ENCODE measurements at regions not wholly inside any gene's neighbourhood (a gene's known extent, or its start where the extent isn't known, plus 50 kb on each side); places are given as distances from the start of the nearest gene placed in this dataset.
"Not testable (repeated sequence)": the region's sequence is repeated elsewhere in the genome, so short reads cannot be mapped to it uniquely, and the experiment has no call there.

DNA sequence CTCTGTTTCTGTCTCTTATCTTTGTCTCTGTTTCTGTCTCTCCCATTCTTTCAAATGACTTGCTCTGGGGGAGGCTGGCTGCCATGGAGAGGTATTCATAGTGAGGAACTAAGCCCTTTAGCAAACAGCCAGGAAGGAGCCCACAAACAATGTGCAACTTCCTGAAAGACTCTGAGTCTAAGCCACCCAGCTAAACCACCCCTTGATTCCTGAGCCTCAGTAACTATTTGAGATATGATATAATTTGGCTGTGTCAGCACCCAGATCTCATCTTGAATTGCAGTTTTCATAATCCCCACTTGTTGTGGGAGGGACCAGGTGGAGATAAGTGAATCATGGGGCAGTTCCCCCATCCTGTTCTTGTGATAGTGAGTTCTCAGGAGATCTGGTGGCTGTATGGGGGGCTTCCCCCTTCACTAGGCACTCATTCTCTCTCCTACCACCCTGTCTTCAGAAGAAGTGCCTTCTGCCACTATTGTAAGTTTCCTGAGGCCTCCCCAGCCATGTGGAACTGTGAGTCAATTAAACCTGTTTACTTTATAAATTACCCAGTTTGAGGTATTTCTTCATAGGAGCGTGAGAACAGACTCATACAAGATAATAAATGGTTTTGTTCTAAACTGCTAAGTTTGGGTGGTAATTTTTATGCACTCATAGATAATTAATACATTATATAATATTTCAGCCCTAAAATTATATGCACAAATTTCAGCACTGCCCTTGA, 121.2 kb upstream of the FOXP2 start:
- H3K27ac ChIP-seq (ENCODE audit: low read depth, low read length): no peak overlapping the region
- no peak overlapping the region for H3K4me3 ChIP-seq (ENCODE audit: low read depth, low read length)
- CTCF ChIA-PET: interaction anchor here (0.6 kb wide), 1 partner anchor 545 kb away, joined by 4 read pairs; no protein-coding TSS in a partner anchor
- H3K27me3 ChIP-seq (ENCODE audit: control insufficient read depth, insufficient read depth, low read length): no peaks in the 10 kb centered on the region
- H3K9me3 ChIP-seq (ENCODE audit: control insufficient read depth, insufficient read depth, low read length): no peaks in the 10 kb centered on the region
- POLR2A ChIA-PET: no interaction called here
- no peak for DNase-seq (ENCODE audit: low read depth, low spot score)
- TF ChIP-seq, protein P1, sequence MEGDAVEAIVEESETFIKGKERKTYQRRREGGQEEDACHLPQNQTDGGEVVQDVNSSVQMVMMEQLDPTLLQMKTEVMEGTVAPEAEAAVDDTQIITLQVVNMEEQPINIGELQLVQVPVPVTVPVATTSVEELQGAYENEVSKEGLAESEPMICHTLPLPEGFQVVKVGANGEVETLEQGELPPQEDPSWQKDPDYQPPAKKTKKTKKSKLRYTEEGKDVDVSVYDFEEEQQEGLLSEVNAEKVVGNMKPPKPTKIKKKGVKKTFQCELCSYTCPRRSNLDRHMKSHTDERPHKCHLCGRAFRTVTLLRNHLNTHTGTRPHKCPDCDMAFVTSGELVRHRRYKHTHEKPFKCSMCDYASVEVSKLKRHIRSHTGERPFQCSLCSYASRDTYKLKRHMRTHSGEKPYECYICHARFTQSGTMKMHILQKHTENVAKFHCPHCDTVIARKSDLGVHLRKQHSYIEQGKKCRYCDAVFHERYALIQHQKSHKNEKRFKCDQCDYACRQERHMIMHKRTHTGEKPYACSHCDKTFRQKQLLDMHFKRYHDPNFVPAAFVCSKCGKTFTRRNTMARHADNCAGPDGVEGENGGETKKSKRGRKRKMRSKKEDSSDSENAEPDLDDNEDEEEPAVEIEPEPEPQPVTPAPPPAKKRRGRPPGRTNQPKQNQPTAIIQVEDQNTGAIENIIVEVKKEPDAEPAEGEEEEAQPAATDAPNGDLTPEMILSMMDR (IDR thresholded peaks at IDR 0.05; ENCODE audit: low read depth, low read length): no peak

- TF ChIP-seq, protein P1 (IDR thresholded peaks at IDR 0.05; ENCODE audit: low read depth, low read length): no peak
- CTCF ChIA-PET: no interaction called here
Measured at GRCh38 chr7:114279901-114280300, 134.7 kb upstream of the FOXP2 start.

GRCh38 chr7:114273218-114273617, 141.4 kb upstream of the FOXP2 start:
- TF ChIP-seq, protein P1 (IDR thresholded peaks at IDR 0.05; ENCODE audit: low read depth, low read length): no peak
- POLR2A ChIA-PET: no interaction called here

More at GRCh38 chr7:114279901-114280300, 134.7 kb upstream of the FOXP2 start:
- no peaks in the 10 kb centered on the region for H3K27me3 ChIP-seq (ENCODE audit: control insufficient read depth, insufficient read depth, low read length)
- POLR2A ChIA-PET: no interaction called here
- no peak overlapping the region for H3K4me3 ChIP-seq (ENCODE audit: low read depth, low read length)
- DNase-seq (ENCODE audit: low read depth, low spot score): no peak
- H3K9me3 ChIP-seq (ENCODE audit: control insufficient read depth, insufficient read depth, low read length): no peaks in the 10 kb centered on the region
- no peak overlapping the region for H3K27ac ChIP-seq (ENCODE audit: low read depth, low read length)

DNA sequence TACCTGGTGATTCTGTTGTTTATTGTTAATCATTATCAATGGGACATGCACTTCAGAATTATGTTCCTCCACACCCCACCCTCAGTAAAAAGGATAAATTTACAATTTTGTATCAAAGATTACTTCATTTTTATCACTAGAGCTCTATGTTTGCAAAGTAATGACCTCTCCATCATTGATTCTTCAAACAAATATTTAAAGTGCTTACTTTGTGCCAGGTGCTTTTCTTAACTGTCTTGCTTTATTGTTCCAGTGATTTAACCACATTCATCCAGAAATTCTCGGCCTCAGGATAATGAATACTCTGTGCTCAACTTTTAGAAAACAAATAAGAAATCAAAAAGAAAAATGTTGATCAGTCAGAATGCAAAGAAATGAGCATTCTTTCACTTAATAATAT, 144.9 kb upstream of the FOXP2 start:
- Histone ChIP-seq H3K9me3 (ENCODE audit: control insufficient read depth, insufficient read depth, low read length) (no peaks in the 10 kb centered on the region), H3K27me3 (ENCODE audit: control insufficient read depth, insufficient read depth, low read length) (no peaks in the 10 kb centered on the region), H3K4me3 (ENCODE audit: low read depth, low read length) (no peak overlapping the region), H3K27ac (ENCODE audit: low read depth, low read length) (no peak overlapping the region)
- TF ChIP-seq, protein P1 (IDR thresholded peaks at IDR 0.05; ENCODE audit: low read depth, low read length): no peak
- POLR2A ChIA-PET: no interaction called here
- CTCF ChIA-PET: no interaction called here
- no peak for DNase-seq (ENCODE audit: low read depth, low spot score)

More at GRCh38 chr7:114273218-114273617, 141.4 kb upstream of the FOXP2 start:
- no peak overlapping the region for H3K27ac ChIP-seq (ENCODE audit: low read depth, low read length)
- no peak for DNase-seq (ENCODE audit: low read depth, low spot score)
- CTCF ChIA-PET: no interaction called here
- H3K27me3 ChIP-seq (ENCODE audit: control insufficient read depth, insufficient read depth, low read length): no peaks in the 10 kb centered on the region
- no peaks in the 10 kb centered on the region for H3K9me3 ChIP-seq (ENCODE audit: control insufficient read depth, insufficient read depth, low read length)
- no peak overlapping the region for H3K4me3 ChIP-seq (ENCODE audit: low read depth, low read length)

DNA sequence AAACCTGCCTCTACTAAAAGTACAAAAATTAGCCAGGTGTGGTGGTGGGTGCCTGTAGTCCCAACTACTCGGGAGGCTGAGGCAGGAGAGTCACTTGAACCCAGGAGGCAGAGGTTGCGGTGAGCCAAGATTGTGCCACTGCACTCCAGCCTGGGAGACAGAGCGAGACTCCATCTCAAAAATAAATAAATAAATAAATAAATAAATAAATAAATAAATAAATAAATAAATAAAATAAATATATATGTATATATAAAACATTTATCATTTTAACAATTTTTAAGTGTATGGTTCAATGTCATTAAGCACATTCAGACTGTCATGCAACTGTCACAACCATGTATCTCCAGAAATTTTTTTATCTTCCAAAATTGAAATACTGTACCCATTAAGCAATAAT, 147.1 kb upstream of the FOXP2 start:
- H3K27me3 ChIP-seq (ENCODE audit: control insufficient read depth, insufficient read depth, low read length); POLR2A ChIA-PET; H3K4me3 ChIP-seq (ENCODE audit: low read depth, low read length); H3K9me3 ChIP-seq (ENCODE audit: control insufficient read depth, insufficient read depth, low read length); DNase-seq (ENCODE audit: low read depth, low spot score); H3K27ac ChIP-seq (ENCODE audit: low read depth, low read length); CTCF ChIA-PET: not testable (repeated sequence)

Data from AG04450 (cell line).